ENCODE measurements at regions not wholly inside any gene's neighbourhood (a gene's known extent, or its start where the extent isn't known, plus 50 kb on each side); places are given as distances from the start of the nearest gene placed in this dataset.

- TF ChIP-seq CTCF (IDR thresholded peaks at IDR 0.05) (no peak), ZFX (IDR thresholded peaks at IDR 0.05; ENCODE audit: borderline replicate concordance) (no peak)
Measured at GRCh38 chr13:22561581-22561980, 619.2 kb upstream of the SGCG start.

Measured in 22Rv1 (cell line).